ENCODE measurements at regions not wholly inside any gene's neighbourhood (a gene's known extent, or its start where the extent isn't known, plus 50 kb on each side); places are given as distances from the start of the nearest gene placed in this dataset.

DNA sequence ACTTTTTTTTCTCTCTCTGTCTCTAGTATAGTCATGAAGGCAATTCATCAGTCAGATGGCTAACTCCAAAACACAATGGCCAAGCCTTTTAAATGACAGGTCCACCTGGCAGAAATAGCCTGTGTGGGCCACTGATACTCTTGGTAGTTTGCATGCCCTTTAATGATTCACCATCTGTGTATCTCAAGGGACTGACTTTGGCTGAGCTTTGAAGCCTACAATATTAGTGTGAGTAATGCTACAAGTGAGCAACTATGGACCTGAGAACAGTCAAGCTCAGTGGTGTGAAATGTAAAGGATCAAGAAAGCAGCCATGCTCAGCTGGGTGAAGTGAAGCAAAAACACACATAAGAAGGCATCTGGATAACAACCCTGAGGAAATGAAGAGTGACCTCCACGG, 506.9 kb downstream of the TLE1 start:
- no peaks in the 10 kb centered on the region for H3K36me3 ChIP-seq (ENCODE audit: low read depth)
- no peaks in the 10 kb centered on the region for H3K27me3 ChIP-seq (ENCODE audit: insufficient read depth, low read depth)
- no peak overlapping the region for H3K4me2 ChIP-seq
- no peak overlapping the region for H3K27ac ChIP-seq
- H3K79me2 ChIP-seq (ENCODE audit: low read depth) = no peaks in the 10 kb centered on the region
- ChIA-PET CTCF (no interaction called here), POLR2A (ENCODE audit: unreplicated experiment) (no interaction called here)
- TF ChIP-seq CTCF (conservative IDR thresholded peaks at IDR 0.05) (no peak), EZH2 (IDR thresholded peaks at IDR 0.05; ENCODE audit: low read depth) (no peak)
- no peaks in the 10 kb centered on the region for H3K9me3 ChIP-seq (ENCODE audit: insufficient read depth, low read depth)
- no peak overlapping the region for H2AFZ ChIP-seq
- DNase-seq = peak in 1 of 2 experiments; percentile 40
- H3F3A ChIP-seq (ENCODE audit: insufficient read depth, low read depth) = no peaks in the 10 kb centered on the region
- BruUV-seq (replicated peaks) = no TSS peak
- H3K4me1 ChIP-seq (replicated peaks; ENCODE audit: insufficient read depth) = 0 out of 2 replicates have a peak, but pooled peaks cover 7% of the 10 kb centered on the region
- H4K20me1 ChIP-seq (ENCODE audit: insufficient read depth) = no peaks in the 10 kb centered on the region
- H3K9me2 ChIP-seq (ENCODE audit: insufficient read depth) = no peaks in the 10 kb centered on the region; the same call in 1 of the 2 replicates
- intact Hi-C loops (cut with micrococcal nuclease; ENCODE audit: unreplicated experiment) = no loop called here
- no peak overlapping the region for H3K4me3 ChIP-seq

DNA sequence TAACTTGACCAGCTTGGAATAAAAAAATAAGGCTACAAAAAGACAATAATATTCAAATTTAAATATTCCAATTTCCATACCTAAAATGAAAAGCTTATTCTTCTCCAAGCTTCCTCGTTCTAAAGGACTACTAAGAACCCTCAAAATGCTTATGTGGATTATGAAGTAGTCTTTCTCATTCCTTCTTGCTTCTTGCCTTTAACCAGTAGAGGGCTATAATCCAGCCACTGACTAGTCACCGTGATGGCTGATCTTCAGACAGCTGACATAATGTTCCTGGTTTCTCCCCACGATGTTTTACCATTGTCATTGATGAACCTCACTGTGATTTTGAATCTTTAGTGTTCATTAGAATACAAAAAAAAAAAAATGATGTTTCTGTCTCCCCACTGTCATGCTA, 515.3 kb downstream of the TLE1 start:
- H4K20me1 ChIP-seq (ENCODE audit: insufficient read depth) = no peaks in the 10 kb centered on the region
- no peak overlapping the region for H3K4me2 ChIP-seq
- TF ChIP-seq CTCF (conservative IDR thresholded peaks at IDR 0.05) = no peak
- TF ChIP-seq EZH2 (IDR thresholded peaks at IDR 0.05; ENCODE audit: low read depth) = no peak
- H3K4me3 ChIP-seq = no peak overlapping the region
- ChIA-PET POLR2A (ENCODE audit: unreplicated experiment) (no interaction called here), CTCF (no interaction called here)
- H3K4me1 ChIP-seq (replicated peaks; ENCODE audit: insufficient read depth) = no peaks in the 10 kb centered on the region
- no peak for DNase-seq
- BruUV-seq (replicated peaks) = no TSS peak
- intact Hi-C loops (cut with micrococcal nuclease; ENCODE audit: unreplicated experiment) = no loop called here
- no peak overlapping the region for H2AFZ ChIP-seq
- no peaks in the 10 kb centered on the region for H3F3A ChIP-seq (ENCODE audit: insufficient read depth, low read depth)
- no peak overlapping the region for H3K27ac ChIP-seq
- no peaks in the 10 kb centered on the region for H3K79me2 ChIP-seq (ENCODE audit: low read depth)
- no peaks in the 10 kb centered on the region for H3K9me3 ChIP-seq (ENCODE audit: insufficient read depth, low read depth)
- no peaks in the 10 kb centered on the region for H3K36me3 ChIP-seq (ENCODE audit: low read depth)
- H3K27me3 ChIP-seq (ENCODE audit: insufficient read depth, low read depth) = no peaks in the 10 kb centered on the region
- no peaks in the 10 kb centered on the region for H3K9me2 ChIP-seq (ENCODE audit: insufficient read depth)

GRCh38 chr9:81171689-81172088, 517.7 kb downstream of the TLE1 start:
- H3F3A ChIP-seq (ENCODE audit: insufficient read depth, low read depth) = no peaks in the 10 kb centered on the region
- intact Hi-C loops (cut with micrococcal nuclease; ENCODE audit: unreplicated experiment) = no loop called here
- no peaks in the 10 kb centered on the region for H3K36me3 ChIP-seq (ENCODE audit: low read depth)
- no peaks in the 10 kb centered on the region for H3K4me1 ChIP-seq (replicated peaks; ENCODE audit: insufficient read depth)
- no peak overlapping the region for H3K4me2 ChIP-seq
- CTCF ChIA-PET = no interaction called here
- H3K9me2 ChIP-seq (ENCODE audit: insufficient read depth) = no peaks in the 10 kb centered on the region
- no TSS peak for BruUV-seq (replicated peaks)
- no peaks in the 10 kb centered on the region for H3K79me2 ChIP-seq (ENCODE audit: low read depth)
- no peak overlapping the region for H3K27ac ChIP-seq
- H3K4me3 ChIP-seq = no peak overlapping the region
- H3K9me3 ChIP-seq (ENCODE audit: insufficient read depth, low read depth) = no peaks in the 10 kb centered on the region
- no peaks in the 10 kb centered on the region for H4K20me1 ChIP-seq (ENCODE audit: insufficient read depth)
- no peak for DNase-seq
- POLR2A ChIA-PET (ENCODE audit: unreplicated experiment) = no interaction called here
- H3K27me3 ChIP-seq (ENCODE audit: insufficient read depth, low read depth) = no peaks in the 10 kb centered on the region
- no peak overlapping the region for H2AFZ ChIP-seq
- no peak for TF ChIP-seq CTCF (conservative IDR thresholded peaks at IDR 0.05)
- no peak for TF ChIP-seq EZH2 (IDR thresholded peaks at IDR 0.05; ENCODE audit: low read depth)
